Neuronal stem cell (in vitro differentiated cells): ENCODE measurements at regions not wholly inside any gene's neighbourhood (a gene's known extent, or its start where the extent isn't known, plus 50 kb on each side); places are given as distances from the start of the nearest gene placed in this dataset.

Source experiments
- DNase-seq: peaks from one replicate; pipeline ENCODE4 v3.0.0-alpha.2; 2013; ENCODE audit warnings: low spot score
- H2AFZ ChIP-seq: one replicate; pipeline ENCODE4 v1.6.1; 2013; ENCODE audit warnings: mild to moderate bottlenecking, low read length, inconsistent platforms
- H2AK5ac ChIP-seq: 2 replicates; pipeline ENCODE4 v1.6.1; 2013; ENCODE audit warnings: low read depth, mild to moderate bottlenecking, inconsistent platforms, low read length, moderate library complexity, mixed read lengths
- H2BK120ac ChIP-seq: 2 replicates; pipeline ENCODE4 v1.6.1; 2013; ENCODE audit warnings: low read depth, mild to moderate bottlenecking, inconsistent platforms, low read length, moderate library complexity, mixed read lengths
- H2BK12ac ChIP-seq: one replicate; pipeline ENCODE4 v1.6.1; 2013; ENCODE audit warnings: low read length, inconsistent platforms
- H2BK15ac ChIP-seq: 2 replicates; pipeline ENCODE4 v1.6.1; 2013; ENCODE audit warnings: mild to moderate bottlenecking, low read length, inconsistent platforms, mixed read lengths
- H2BK5ac ChIP-seq: one replicate; pipeline ENCODE4 v1.6.1; 2013; ENCODE audit warnings: inconsistent platforms, mild to moderate bottlenecking, low read length, moderate library complexity
- H3K14ac ChIP-seq: one replicate; pipeline ENCODE4 v1.6.1; 2013; ENCODE audit warnings: low read length, inconsistent platforms
- H3K18ac ChIP-seq: 2 replicates; pipeline ENCODE4 v1.6.1; 2013; ENCODE audit warnings: low read length, inconsistent platforms
- H3K23ac ChIP-seq: 2 replicates; pipeline ENCODE4 v1.6.1; 2013; ENCODE audit warnings: low read depth, mild to moderate bottlenecking, mixed read lengths, low read length, inconsistent platforms; ENCODE audit not compliant: poor library complexity
- H3K27ac ChIP-seq: replicated peaks from 3 replicates; pipeline ENCODE4 v1.5.1; 2013; ENCODE audit warnings: low read length, inconsistent platforms
- H3K27me3 ChIP-seq, 3 experiments: 2 replicates each; pipeline ENCODE4 v1.6.1; 2013; ENCODE audit warnings: low read length in 3 of 3, mild to moderate bottlenecking in 2 of 3, inconsistent platforms in 1 of 3, low read depth in 1 of 3, mixed read lengths in 1 of 3, moderate library complexity in 1 of 3; ENCODE audit not compliant: control insufficient read depth in 3 of 3, insufficient read depth in 3 of 3
- H3K36me3 ChIP-seq, 2 donors: replicated peaks in 1 of 2; 2 replicates each; pipeline ENCODE4 v1.6.1; 2013; ENCODE audit warnings: low read length in 2 of 2; ENCODE audit not compliant: control insufficient read depth in 2 of 2, insufficient read depth in 2 of 2
- H3K4ac ChIP-seq: 2 replicates; pipeline ENCODE4 v1.6.1; 2013; ENCODE audit warnings: inconsistent platforms, mild to moderate bottlenecking, low read length, moderate library complexity
- H3K4me1 ChIP-seq, 2 donors: 1 replicate in 1 of 2; 2 replicates in 1 of 2; pipeline ENCODE4 v1.6.1; 2013; ENCODE audit warnings: low read length in 2 of 2, low read depth in 1 of 2; ENCODE audit not compliant: control insufficient read depth in 2 of 2, insufficient read depth in 1 of 2
- H3K4me2 ChIP-seq: one replicate; pipeline ENCODE4 v1.6.1; 2013; ENCODE audit warnings: mild to moderate bottlenecking, low read length, inconsistent platforms; ENCODE audit not compliant: insufficient read depth, poor library complexity, severe bottlenecking
- H3K4me3 ChIP-seq, 2 donors: 2 replicates each; pipeline ENCODE4 v1.5.1; 2013; ENCODE audit warnings: low read length in 2 of 2, mild to moderate bottlenecking in 2 of 2, inconsistent platforms in 1 of 2, moderate library complexity in 1 of 2
- H3K79me1 ChIP-seq: one replicate; pipeline ENCODE4 v1.6.1; 2013; ENCODE audit warnings: low read depth, mild to moderate bottlenecking, inconsistent platforms, low read length, moderate library complexity
- H3K9ac ChIP-seq: one replicate; pipeline ENCODE4 v1.6.1; 2013; ENCODE audit warnings: mild to moderate bottlenecking, low read depth, low read length, inconsistent platforms; ENCODE audit not compliant: poor library complexity
- H3K9me3 ChIP-seq, 2 donors: replicated peaks in 1 of 2; 2 replicates each; pipeline versions ENCODE3 to v1.6.1; 2013; ENCODE audit warnings: low read length in 2 of 2, mild to moderate bottlenecking in 2 of 2, inconsistent platforms in 1 of 2, low read depth in 1 of 2, mixed read lengths in 1 of 2, moderate library complexity in 1 of 2; ENCODE audit not compliant: control insufficient read depth in 2 of 2, insufficient read depth in 1 of 2
- H4K8ac ChIP-seq: one replicate; pipeline ENCODE4 v1.6.1; 2013; ENCODE audit warnings: low read depth, mild to moderate bottlenecking, inconsistent platforms, low read length, moderate library complexity
- H4K91ac ChIP-seq: one replicate; pipeline ENCODE4 v1.6.1; 2013; ENCODE audit warnings: low read length, low read depth, mild to moderate bottlenecking, inconsistent platforms; ENCODE audit not compliant: poor library complexity
- WGBS, 2 donors: extraction: QIAGEN DNeasy Blood & Tissue Kit; methylation state at CpG; one replicate each; pipeline ENCODE4 v1.1.7; 2013; ENCODE audit warnings: missing lambda C conversion rate in 2 of 2, mixed read lengths in 1 of 2; ENCODE audit not compliant: insufficient read length in 2 of 2, insufficient replicate concordance in 1 of 2; ENCODE audit errors: extremely low coverage in 2 of 2; 5-methylcytosine and 5-hydroxymethylcytosine counted together

- no peak overlapping the region for H2BK120ac ChIP-seq
- peaks cover 0 to 2% of the 10 kb centered on the region in 2 donors for H3K36me3 ChIP-seq
- H3K4me3 ChIP-seq, result no peak overlapping the region
- no peak overlapping the region for H2BK15ac ChIP-seq
- no peaks in the 10 kb centered on the region for H3K9me3 ChIP-seq
- no peak overlapping the region for H4K8ac ChIP-seq
- H3K14ac ChIP-seq, result no peak overlapping the region
- no peak overlapping the region for H2BK12ac ChIP-seq
- DNase-seq, result no peak
- no peak overlapping the region for H3K9ac ChIP-seq
- no peak overlapping the region for H3K27ac ChIP-seq
- no peak overlapping the region for H2AK5ac ChIP-seq
- no peak overlapping the region for H3K4me2 ChIP-seq
- no peak overlapping the region for H3K18ac ChIP-seq
- H2AFZ ChIP-seq, result no peak overlapping the region
- no peaks in the 10 kb centered on the region for H3K4me1 ChIP-seq
- H3K4ac ChIP-seq, result no peak overlapping the region
- H3K23ac ChIP-seq, result no peak overlapping the region
- H4K91ac ChIP-seq, result no peak overlapping the region
- H3K79me1 ChIP-seq, result no peaks in the 10 kb centered on the region
- no peak overlapping the region for H2BK5ac ChIP-seq
- H3K27me3 ChIP-seq, result no peaks in the 10 kb centered on the region
Measured at GRCh38 chr4:112848911-112849310, 200.5 kb upstream of the ANK2 start.

DNA sequence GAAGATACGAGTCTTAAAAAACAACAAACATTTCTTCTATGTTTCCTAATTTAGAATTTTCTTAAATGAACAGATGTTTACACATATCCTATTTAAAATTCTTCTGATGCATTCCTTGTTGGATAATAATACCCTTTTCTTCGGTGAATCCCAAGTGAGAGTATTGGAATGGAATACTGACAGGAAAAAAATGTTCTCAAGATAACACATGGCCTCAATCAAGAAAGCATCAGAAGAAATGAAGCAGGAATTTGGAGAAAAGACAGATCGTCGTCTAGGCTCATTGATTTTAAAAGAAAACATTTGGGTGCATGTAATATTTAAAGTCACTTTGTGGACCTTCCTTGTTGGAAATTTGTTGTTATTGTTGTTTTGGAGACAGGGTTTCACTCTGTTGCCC is 196.9 kb upstream of the ANK2 start:
- Histone ChIP-seq H3K9me3 (no peaks in the 10 kb centered on the region), H3K27me3 (no peaks in the 10 kb centered on the region), H4K8ac (peak overlapping the region; percentile 48), H3K27ac (no peak overlapping the region), H2BK12ac (no peak overlapping the region), H3K4me2 (no peak overlapping the region), H2BK5ac (no peak overlapping the region), H3K14ac (no peak overlapping the region), H3K4me1 (peaks cover 0 to 4% of the 10 kb centered on the region in 2 donors), H2BK15ac (no peak overlapping the region), H3K23ac (no peak overlapping the region), H3K18ac (no peak overlapping the region), H2AK5ac (no peak overlapping the region), H3K9ac (no peak overlapping the region), H3K79me1 (no peaks in the 10 kb centered on the region), H3K4me3 (no peak overlapping the region), H3K36me3 (no peaks in the 10 kb centered on the region), H2BK120ac (no peak overlapping the region), H4K91ac (no peak overlapping the region), H2AFZ (no peak overlapping the region), H3K4ac (no peak overlapping the region)
- WGBS, 2 donors, result no CpG with 5 or more reads among the region's 4 CpGs
- no peak for DNase-seq

GRCh38 chr4:112853662-112854256 is 195.7 kb upstream of the ANK2 start:
- Histone ChIP-seq H3K9me3 (no peaks in the 10 kb centered on the region), H3K4me2 (no peak overlapping the region), H2AK5ac (no peak overlapping the region), H4K91ac (no peak overlapping the region), H3K4me1 (peaks cover 0 to 4% of the 10 kb centered on the region in 2 donors), H2AFZ (no peak overlapping the region), H2BK5ac (no peak overlapping the region), H2BK15ac (no peak overlapping the region), H3K79me1 (no peaks in the 10 kb centered on the region), H3K9ac (no peak overlapping the region), H4K8ac (no peak overlapping the region), H3K27me3 (no peaks in the 10 kb centered on the region), H3K14ac (no peak overlapping the region), H3K18ac (no peak overlapping the region), H3K27ac (no peak overlapping the region), H3K4ac (no peak overlapping the region), H3K36me3 (no peaks in the 10 kb centered on the region), H3K23ac (no peak overlapping the region), H3K4me3 (no peak overlapping the region), H2BK12ac (no peak overlapping the region), H2BK120ac (no peak overlapping the region)
- DNase-seq, result no peak
- no CpG with 5 or more reads among the region's 3 CpGs for WGBS, 2 donors

GRCh38 chr4:112854420-112854819 is 195.0 kb upstream of the ANK2 start:
- H3K23ac ChIP-seq, result no peak overlapping the region
- H2BK12ac ChIP-seq, result no peak overlapping the region
- H4K91ac ChIP-seq, result no peak overlapping the region
- H3K27me3 ChIP-seq, result no peaks in the 10 kb centered on the region
- no peak overlapping the region for H2AK5ac ChIP-seq
- H3K79me1 ChIP-seq, result no peaks in the 10 kb centered on the region
- H3K14ac ChIP-seq, result no peak overlapping the region
- H2AFZ ChIP-seq, result no peak overlapping the region
- H2BK15ac ChIP-seq, result no peak overlapping the region
- H3K4me3 ChIP-seq, result no peak overlapping the region
- no peak for DNase-seq
- H3K4ac ChIP-seq, result no peak overlapping the region
- no peak overlapping the region for H3K18ac ChIP-seq
- H3K4me1 ChIP-seq, result peaks cover 0 to 6% of the 10 kb centered on the region in 2 donors
- H4K8ac ChIP-seq, result no peak overlapping the region
- H2BK120ac ChIP-seq, result no peak overlapping the region
- no peak overlapping the region for H2BK5ac ChIP-seq
- no peaks in the 10 kb centered on the region for H3K9me3 ChIP-seq
- H3K27ac ChIP-seq, result peak overlapping the region; percentile 2
- no peak overlapping the region for H3K9ac ChIP-seq
- no peaks in the 10 kb centered on the region for H3K36me3 ChIP-seq
- H3K4me2 ChIP-seq, result no peak overlapping the region
